ENCODE measurements at regions not wholly inside any gene's neighbourhood (a gene's known extent, or its start where the extent isn't known, plus 50 kb on each side); places are given as distances from the start of the nearest gene placed in this dataset.

DNA sequence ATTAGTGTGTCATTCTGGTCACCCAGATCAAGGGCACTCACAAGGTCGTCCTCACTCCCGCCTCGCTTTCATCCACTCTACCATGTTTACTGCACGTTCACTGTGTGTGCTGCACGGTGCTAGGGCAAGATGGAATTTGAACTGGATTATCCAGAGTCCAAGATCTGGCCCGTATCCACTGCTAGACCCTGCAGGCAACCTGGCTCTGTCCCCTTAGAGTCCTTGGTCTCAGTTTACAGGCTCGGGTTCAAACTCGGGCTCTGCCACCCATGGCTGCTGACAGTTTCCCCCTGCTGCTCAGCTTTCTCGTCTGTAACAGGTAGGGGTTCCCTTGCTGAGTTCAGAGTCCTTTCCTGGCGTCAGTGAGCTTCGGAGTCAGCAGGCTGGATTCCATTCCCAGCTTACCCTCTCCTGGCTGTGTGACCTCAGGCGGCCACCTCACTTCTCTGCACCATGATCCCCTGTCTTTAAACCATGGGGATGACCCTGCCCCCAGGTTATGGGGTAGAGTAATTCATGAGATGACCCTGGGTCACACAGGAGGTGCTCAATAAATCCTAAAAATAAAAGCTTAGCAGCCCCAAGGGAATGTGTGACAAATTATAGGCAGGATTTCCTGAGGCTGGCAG, 79.6 kb upstream of the SLC6A6 start:
- TF ChIP-seq, protein P1, sequence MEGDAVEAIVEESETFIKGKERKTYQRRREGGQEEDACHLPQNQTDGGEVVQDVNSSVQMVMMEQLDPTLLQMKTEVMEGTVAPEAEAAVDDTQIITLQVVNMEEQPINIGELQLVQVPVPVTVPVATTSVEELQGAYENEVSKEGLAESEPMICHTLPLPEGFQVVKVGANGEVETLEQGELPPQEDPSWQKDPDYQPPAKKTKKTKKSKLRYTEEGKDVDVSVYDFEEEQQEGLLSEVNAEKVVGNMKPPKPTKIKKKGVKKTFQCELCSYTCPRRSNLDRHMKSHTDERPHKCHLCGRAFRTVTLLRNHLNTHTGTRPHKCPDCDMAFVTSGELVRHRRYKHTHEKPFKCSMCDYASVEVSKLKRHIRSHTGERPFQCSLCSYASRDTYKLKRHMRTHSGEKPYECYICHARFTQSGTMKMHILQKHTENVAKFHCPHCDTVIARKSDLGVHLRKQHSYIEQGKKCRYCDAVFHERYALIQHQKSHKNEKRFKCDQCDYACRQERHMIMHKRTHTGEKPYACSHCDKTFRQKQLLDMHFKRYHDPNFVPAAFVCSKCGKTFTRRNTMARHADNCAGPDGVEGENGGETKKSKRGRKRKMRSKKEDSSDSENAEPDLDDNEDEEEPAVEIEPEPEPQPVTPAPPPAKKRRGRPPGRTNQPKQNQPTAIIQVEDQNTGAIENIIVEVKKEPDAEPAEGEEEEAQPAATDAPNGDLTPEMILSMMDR (IDR thresholded peaks at IDR 0.05) = no peak
- no peak for TF ChIP-seq POLR2A (IDR thresholded peaks at IDR 0.05)
